ENCODE measurements at regions not wholly inside any gene's neighbourhood (a gene's known extent, or its start where the extent isn't known, plus 50 kb on each side); places are given as distances from the start of the nearest gene placed in this dataset.

GRCh38 chr10:30117812-30118501, 58.6 kb upstream of the JCAD start:
- TF ChIP-seq, protein P1, sequence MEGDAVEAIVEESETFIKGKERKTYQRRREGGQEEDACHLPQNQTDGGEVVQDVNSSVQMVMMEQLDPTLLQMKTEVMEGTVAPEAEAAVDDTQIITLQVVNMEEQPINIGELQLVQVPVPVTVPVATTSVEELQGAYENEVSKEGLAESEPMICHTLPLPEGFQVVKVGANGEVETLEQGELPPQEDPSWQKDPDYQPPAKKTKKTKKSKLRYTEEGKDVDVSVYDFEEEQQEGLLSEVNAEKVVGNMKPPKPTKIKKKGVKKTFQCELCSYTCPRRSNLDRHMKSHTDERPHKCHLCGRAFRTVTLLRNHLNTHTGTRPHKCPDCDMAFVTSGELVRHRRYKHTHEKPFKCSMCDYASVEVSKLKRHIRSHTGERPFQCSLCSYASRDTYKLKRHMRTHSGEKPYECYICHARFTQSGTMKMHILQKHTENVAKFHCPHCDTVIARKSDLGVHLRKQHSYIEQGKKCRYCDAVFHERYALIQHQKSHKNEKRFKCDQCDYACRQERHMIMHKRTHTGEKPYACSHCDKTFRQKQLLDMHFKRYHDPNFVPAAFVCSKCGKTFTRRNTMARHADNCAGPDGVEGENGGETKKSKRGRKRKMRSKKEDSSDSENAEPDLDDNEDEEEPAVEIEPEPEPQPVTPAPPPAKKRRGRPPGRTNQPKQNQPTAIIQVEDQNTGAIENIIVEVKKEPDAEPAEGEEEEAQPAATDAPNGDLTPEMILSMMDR (IDR thresholded peaks at IDR 0.05; ENCODE audit: unreplicated experiment) = no peak
- peaks cover 9% of the 10 kb centered on the region for H3K27me3 Mint-ChIP-seq
- no peak overlapping the region for H3K4me3 Mint-ChIP-seq (ENCODE audit: low read depth)
- H3K27ac Mint-ChIP-seq = no peak overlapping the region
- H3K9me3 Mint-ChIP-seq (ENCODE audit: low read depth) = no peaks in the 10 kb centered on the region
- peaks cover 12% of the 10 kb centered on the region for H3K4me1 Mint-ChIP-seq (ENCODE audit: low read depth)
- H3K36me3 Mint-ChIP-seq (ENCODE audit: insufficient read depth) = no peaks in the 10 kb centered on the region
- DNase-seq (ENCODE audit: low spot score, unreplicated experiment) = no peak

- H3K9me3 Mint-ChIP-seq (ENCODE audit: low read depth) = no peaks in the 10 kb centered on the region
- H3K27ac Mint-ChIP-seq = no peak overlapping the region
- H3K4me1 Mint-ChIP-seq (ENCODE audit: low read depth) = peaks cover 12% of the 10 kb centered on the region
- DNase-seq (ENCODE audit: low spot score, unreplicated experiment) = no peak
- no peaks in the 10 kb centered on the region for H3K36me3 Mint-ChIP-seq (ENCODE audit: insufficient read depth)
- TF ChIP-seq, protein P1 (IDR thresholded peaks at IDR 0.05; ENCODE audit: unreplicated experiment) = no peak
- H3K4me3 Mint-ChIP-seq (ENCODE audit: low read depth) = no peak overlapping the region
- H3K27me3 Mint-ChIP-seq = peaks cover 9% of the 10 kb centered on the region
Observed at GRCh38 chr10:30116041-30116491, 56.7 kb upstream of the JCAD start.

GRCh38 chr10:30115626-30115940, 56.2 kb upstream of the JCAD start:
- Mint-ChIP-seq H3K4me3 (ENCODE audit: low read depth) (no peak overlapping the region), H3K27ac (no peak overlapping the region), H3K27me3 (peaks cover 9% of the 10 kb centered on the region), H3K4me1 (ENCODE audit: low read depth) (peaks cover 12% of the 10 kb centered on the region), H3K9me3 (ENCODE audit: low read depth) (no peaks in the 10 kb centered on the region), H3K36me3 (ENCODE audit: insufficient read depth) (no peaks in the 10 kb centered on the region)
- TF ChIP-seq, protein P1 (IDR thresholded peaks at IDR 0.05; ENCODE audit: unreplicated experiment) = no peak
- DNase-seq (ENCODE audit: low spot score, unreplicated experiment) = no peak

DNA sequence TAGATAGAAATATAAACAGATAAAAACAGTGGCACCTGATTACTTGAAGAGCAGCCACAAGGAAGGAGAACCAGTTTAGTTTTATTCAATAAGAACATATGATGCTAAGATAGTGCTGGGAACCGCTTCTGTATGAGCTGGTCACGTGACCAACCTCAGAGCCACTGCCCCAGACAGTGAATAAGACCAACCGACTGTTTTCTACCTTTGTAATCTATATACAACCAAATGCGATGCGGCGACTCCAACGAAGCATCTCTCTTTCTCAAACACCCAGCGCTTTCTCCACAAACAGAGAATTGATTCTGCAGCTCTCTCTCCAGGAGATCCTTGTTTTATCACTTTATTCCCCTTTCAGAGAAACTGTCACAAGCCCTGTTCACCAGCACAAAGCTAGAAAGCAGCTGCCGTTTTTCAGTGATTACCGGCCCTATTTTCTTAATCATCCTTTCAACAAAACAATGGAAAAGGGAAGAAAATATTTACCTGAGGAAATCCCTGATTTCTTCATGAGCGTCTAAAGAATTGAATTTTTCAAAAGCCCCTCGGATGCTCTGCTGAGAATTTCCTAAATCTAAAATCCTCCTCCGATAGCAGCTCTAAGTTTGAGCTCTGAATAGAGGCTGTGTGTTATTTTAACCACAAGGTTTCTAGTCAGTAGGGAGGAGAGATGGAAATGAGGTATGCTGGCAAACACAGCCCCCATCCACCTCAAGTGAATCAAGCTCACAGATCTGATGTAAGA, 55.7 kb upstream of the JCAD start:
- no peak for DNase-seq (ENCODE audit: low spot score, unreplicated experiment)
- Mint-ChIP-seq H3K36me3 (ENCODE audit: insufficient read depth) (no peaks in the 10 kb centered on the region), H3K9me3 (ENCODE audit: low read depth) (no peaks in the 10 kb centered on the region), H3K4me3 (ENCODE audit: low read depth) (no peak overlapping the region), H3K4me1 (ENCODE audit: low read depth) (peaks cover 12% of the 10 kb centered on the region), H3K27ac (no peak overlapping the region), H3K27me3 (peaks cover 9% of the 10 kb centered on the region)
- TF ChIP-seq, protein P1 (IDR thresholded peaks at IDR 0.05; ENCODE audit: unreplicated experiment) = no peak

GRCh38 chr10:30114401-30114800, 55.0 kb upstream of the JCAD start:
- Mint-ChIP-seq H3K36me3 (ENCODE audit: insufficient read depth) (no peaks in the 10 kb centered on the region), H3K4me3 (ENCODE audit: low read depth) (no peak overlapping the region), H3K27ac (no peak overlapping the region), H3K27me3 (peaks cover 9% of the 10 kb centered on the region), H3K4me1 (ENCODE audit: low read depth) (peaks cover 12% of the 10 kb centered on the region), H3K9me3 (ENCODE audit: low read depth) (no peaks in the 10 kb centered on the region)
- DNase-seq (ENCODE audit: low spot score, unreplicated experiment) = no peak
- TF ChIP-seq, protein P1 (IDR thresholded peaks at IDR 0.05; ENCODE audit: unreplicated experiment) = no peak
